GM12878 (cell line): ENCODE measurements at regions not wholly inside any gene's neighbourhood (a gene's known extent, or its start where the extent isn't known, plus 50 kb on each side); places are given as distances from the start of the nearest gene placed in this dataset.

ENCODE experiments used
- ATAC-seq: fragments of 200-7000 bp; cut with Tn5 transposase; 3 replicates; pipeline ENCODE4 v1.9.1; 2020; ENCODE audit warnings: mild to moderate bottlenecking, moderate library complexity
- BruUV-seq: library from RNA; stranded (reverse); fragments of 400-500 nt; replicated peaks from 2 replicates; lab custom pipeline; 2021; lab: Mats Ljungman, UMichigan
- CTCF ChIA-PET: fragments of 300-600 bp; sonication (Branson Sonifier 250); formaldehyde crosslinking; extraction: SDS; loops from one replicate; lab custom pipeline; 2021; ENCODE audit warnings: inconsistent platforms; lab: Yijun Ruan, JAX
- POLR2A ChIA-PET: fragments of 350-600 bp; formaldehyde crosslinking; extraction: SDS; loops from one replicate; lab custom pipeline; 2021; ENCODE audit warnings: inconsistent platforms; lab: Charles Lee
- RAD21 ChIA-PET: fragments of 300-600 bp; sonication (Branson Sonifier 250); formaldehyde crosslinking; loops from one replicate; lab custom pipeline; 2023; ENCODE audit warnings: antibody characterized with exemption; ENCODE audit not compliant: unreplicated experiment; lab: Charles Lee
- SMC1A ChIA-PET: fragments of 300-600 bp; sonication (Branson Sonifier 250); formaldehyde crosslinking; loops from one replicate; lab custom pipeline; 2023; ENCODE audit not compliant: unreplicated experiment, uncharacterized antibody; lab: Charles Lee
- DNase-seq: peaks from one replicate; pipeline ENCODE4 v3.0.0-alpha.2; 2011; ENCODE audit warnings: low read depth, low spot score
- FAIRE-seq: peaks from 3 replicates; lab custom pipeline; 2011; peaks lifted over from hg19 to GRCh38; lab: Jason Lieb, UNC
- H2AFZ ChIP-seq: 2 replicates; pipeline ENCODE4 v1.6.0; 2011; ENCODE audit warnings: low read depth, low read length, control low read depth; ENCODE audit not compliant: control insufficient read depth
- H3K27ac ChIP-seq: 2 replicates; pipeline ENCODE4 v1.5.1; 2011; ENCODE audit warnings: control low read depth; ENCODE audit not compliant: control insufficient read depth, insufficient read depth
- H3K27me3 ChIP-seq, 2 experiments: replicated peaks in 1 of 2; 2 replicates each; pipeline versions ENCODE4 v1.6.0 to v1.6.1; 2011; ENCODE audit warnings: low read length in 1 of 2; ENCODE audit not compliant: control insufficient read depth in 2 of 2, insufficient read depth in 2 of 2
- H3K36me3 ChIP-seq, 2 experiments: 2 replicates each; pipeline ENCODE4 v1.5.1; 2011; ENCODE audit warnings: low read length in 1 of 2; ENCODE audit not compliant: control insufficient read depth in 2 of 2, insufficient read depth in 2 of 2
- H3K4me1 ChIP-seq: 2 replicates; pipeline ENCODE4 v1.6.1; 2011; ENCODE audit warnings: mild to moderate bottlenecking, low read length, moderate library complexity, mixed read lengths; ENCODE audit not compliant: control insufficient read depth, insufficient read depth
- H3K4me2 ChIP-seq: 2 replicates; pipeline ENCODE4 v1.6.0; 2011; ENCODE audit warnings: control low read depth; ENCODE audit not compliant: control insufficient read depth, insufficient read depth
- H3K4me3 ChIP-seq: fragments of 200-600 bp; sonication (generic); 2 replicates; pipeline ENCODE4 v1.5.1; 2016
- H3K79me2 ChIP-seq: 2 replicates; pipeline ENCODE4 v1.6.0; 2011; ENCODE audit warnings: low read length; ENCODE audit not compliant: control insufficient read depth, insufficient read depth
- H3K9ac ChIP-seq: 2 replicates; pipeline ENCODE4 v1.8.0; 2011; ENCODE audit warnings: low read length, control low read depth, mixed read lengths; ENCODE audit not compliant: control insufficient read depth, insufficient read depth
- H3K9me3 ChIP-seq: replicated peaks from 3 replicates; pipeline ENCODE4 v1.5.1; 2011; ENCODE audit warnings: mild to moderate bottlenecking, low read length; ENCODE audit not compliant: control insufficient read depth, insufficient read depth
- H4K20me1 ChIP-seq: 2 replicates; pipeline ENCODE4 v1.6.0; 2011; ENCODE audit not compliant: control insufficient read depth, insufficient read depth
- CBFB ChIP-seq: IDR thresholded peaks from 2 replicates; pipeline ENCODE4 v1.6.1; 2016; ENCODE audit warnings: antibody characterized with exemption, low read depth
- CREB1 ChIP-seq: IDR thresholded peaks from 2 replicates; pipeline ENCODE4 v1.6.1; 2012; ENCODE audit warnings: low read depth, mild to moderate bottlenecking, inconsistent platforms
- GABPA ChIP-seq: IDR thresholded peaks from 2 replicates; pipeline ENCODE4 v1.6.1; 2014; ENCODE audit warnings: antibody characterized with exemption, low read depth, mild to moderate bottlenecking, inconsistent platforms
- HDGF ChIP-seq: fragments of 450-650 bp; IDR thresholded peaks from 2 replicates; pipeline ENCODE4 v1.6.1; 2016; ENCODE audit warnings: antibody characterized with exemption
- IKZF1 ChIP-seq: fragments of 450-650 bp; conservative IDR thresholded peaks from 2 replicates; pipeline ENCODE4 v1.6.1; 2017; ENCODE audit warnings: antibody characterized with exemption, mild to moderate bottlenecking
- PAX5 ChIP-seq: IDR thresholded peaks from 2 replicates; pipeline ENCODE4 v1.6.1; 2011; ENCODE audit warnings: low read depth, low read length, borderline replicate concordance
- SIX5 ChIP-seq: IDR thresholded peaks from 2 replicates; pipeline ENCODE4 v1.6.1; 2011; ENCODE audit warnings: mild to moderate bottlenecking, low read depth, low read length, moderate library complexity; ENCODE audit not compliant: severe bottlenecking
- STAT3 ChIP-seq: IDR thresholded peaks from 2 replicates; pipeline ENCODE4 v1.6.1; 2011; ENCODE audit warnings: low read depth, low read length, improper control_type of control experiment
- TCF3 ChIP-seq: IDR thresholded peaks from 2 replicates; pipeline ENCODE4 v1.6.1; 2012; ENCODE audit warnings: low read depth, mild to moderate bottlenecking, low read length, borderline replicate concordance; ENCODE audit not compliant: insufficient read depth
- YY1 ChIP-seq: IDR thresholded peaks from 2 replicates; pipeline ENCODE4 v1.6.1; 2011; ENCODE audit warnings: low read depth, mild to moderate bottlenecking, low read length
- WGBS: methylation state at CpG from one replicate; pipeline ENCODE4 v1.1.6; 2016; ENCODE audit warnings: low lambda C conversion rate; ENCODE audit not compliant: insufficient replicate concordance, insufficient coverage; ENCODE audit errors: missing lambda C conversion rate; 5-methylcytosine and 5-hydroxymethylcytosine counted together
- in situ Hi-C: fragments of 300-500 bp; cut with MboI; formaldehyde crosslinking; loops from 9 replicates; pipeline ENCODE4 v1.14.3; 2018; ENCODE audit warnings: mixed read lengths
- intact Hi-C: fragments of 100-400 bp; cut with micrococcal nuclease; formaldehyde crosslinking; loops from one replicate; pipeline ENCODE4 v1.14.2; 2022; ENCODE audit not compliant: unreplicated experiment
- TF ChIP-seq, protein P1 (sequence below): fragments of 450-650 bp; conservative IDR thresholded peaks from 2 replicates; pipeline ENCODE4 v1.6.1; 2017; ENCODE audit warnings: mild to moderate bottlenecking, moderate library complexity
- TF ChIP-seq, protein P2 (sequence below): fragments of 450-650 bp; IDR thresholded peaks from 2 replicates; pipeline ENCODE4 v1.6.1; 2016; ENCODE audit warnings: mild to moderate bottlenecking, moderate library complexity, borderline replicate concordance

DNA sequence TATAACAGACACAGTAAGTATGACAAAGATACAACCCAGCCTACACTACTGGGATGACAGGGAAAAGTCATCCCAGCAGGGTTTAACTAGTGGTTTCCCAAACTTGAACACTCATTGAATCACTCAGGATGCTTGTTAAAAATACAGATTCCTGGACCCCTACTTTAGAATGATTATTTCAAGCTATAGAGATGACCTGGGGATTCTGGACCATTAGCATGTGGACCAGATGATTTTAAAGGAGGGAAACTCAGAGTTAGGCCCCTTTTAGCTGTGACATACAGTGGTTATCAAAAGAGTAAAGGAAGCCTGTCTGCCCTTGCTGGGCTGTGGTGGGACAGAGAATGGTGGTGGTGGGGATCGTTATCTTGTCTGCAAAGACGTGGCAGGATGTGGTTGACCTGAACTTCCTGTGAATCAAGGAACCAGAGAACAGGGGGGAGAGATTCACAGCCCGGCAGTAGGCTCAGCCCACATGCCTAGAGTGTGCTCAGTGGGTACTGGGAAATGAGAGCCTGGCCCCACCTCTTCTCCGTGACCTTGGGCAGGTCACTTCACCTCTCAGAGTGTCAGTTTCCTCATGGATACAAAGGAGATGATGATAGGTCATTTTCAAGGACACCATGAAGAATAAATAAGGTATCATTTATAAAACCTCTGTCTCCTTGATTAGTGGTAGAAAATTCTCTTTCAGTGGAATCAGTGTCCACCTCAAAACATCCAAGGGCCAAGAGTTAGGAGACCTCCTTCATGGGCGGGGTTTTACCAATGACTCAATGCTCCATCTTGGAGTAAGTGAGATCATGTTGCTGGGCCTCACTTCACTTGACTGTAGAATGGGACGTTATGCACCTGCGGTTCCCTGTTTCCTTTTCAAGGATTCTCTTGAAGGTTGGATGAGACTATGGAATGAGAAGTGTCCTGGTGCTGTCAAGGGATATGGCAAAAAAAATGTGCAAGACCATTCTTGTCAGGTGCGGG, 306.5 kb downstream of the RPLP1 start (continued):
- TF ChIP-seq TCF3 (peak; percentile 58; the same call in 1 of the 2 replicates), PAX5 (peak; percentile 78; the same call in 1 of the 2 replicates), CBFB (peak; percentile 67; the same call in 1 of the 2 replicates), GABPA (peak; percentile 75)

DNA sequence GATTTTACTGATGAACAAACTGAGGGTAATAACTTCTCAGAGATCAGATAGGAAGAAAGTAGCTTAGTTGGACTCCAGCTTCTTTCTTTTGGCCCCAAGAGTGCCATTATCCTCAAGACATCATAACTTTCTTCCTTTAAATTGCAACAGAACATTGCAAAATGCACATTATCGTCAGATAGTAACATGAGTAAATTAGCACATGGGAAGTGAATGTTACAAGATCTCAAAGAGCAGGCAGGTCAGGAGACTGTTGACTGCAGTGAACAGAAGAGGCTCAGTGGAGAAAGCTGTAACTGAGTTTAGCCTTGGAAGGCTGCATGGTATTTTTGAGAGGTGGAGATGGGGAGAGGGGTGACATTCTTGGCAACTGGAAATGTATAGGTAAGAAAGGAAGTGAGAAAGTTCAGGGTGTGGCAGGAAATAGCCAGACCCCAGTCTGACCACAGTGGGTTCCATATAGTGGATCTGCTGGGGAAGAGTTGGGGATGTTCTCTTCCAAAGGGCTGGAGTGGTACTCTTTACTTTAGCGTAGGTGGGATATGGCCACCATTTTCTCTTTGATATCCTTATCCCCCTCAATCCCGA, 307.7 kb downstream of the RPLP1 start:
- DNase-seq = no peak

More for the DNA sequence above, 307.7 kb downstream of the RPLP1 start:
- 14% methylated on average over 3 of the region's 3 CpGs for WGBS
- Histone ChIP-seq H3K27me3 (peaks cover 0 to 3% of the 10 kb centered on the region in 2 experiments; a peak in 1 of 4 replicates), H3K4me1 (peaks cover 35% of the 10 kb centered on the region), H3K9ac (no peak overlapping the region), H3K36me3 (no peaks in the 10 kb centered on the region), H3K27ac (no peak overlapping the region), H3K79me2 (no peaks in the 10 kb centered on the region), H3K4me2 (peak overlapping the region; percentile 15; the same call in 1 of the 2 replicates), H3K4me3 (no peak overlapping the region), H3K9me3 (peaks cover 24% of the 10 kb centered on the region; the same call in 2 of the 3 replicates), H2AFZ (no peak overlapping the region), H4K20me1 (no peaks in the 10 kb centered on the region)
- ATAC-seq (no peak), FAIRE-seq (no peak)
- TF ChIP-seq, protein P1, sequence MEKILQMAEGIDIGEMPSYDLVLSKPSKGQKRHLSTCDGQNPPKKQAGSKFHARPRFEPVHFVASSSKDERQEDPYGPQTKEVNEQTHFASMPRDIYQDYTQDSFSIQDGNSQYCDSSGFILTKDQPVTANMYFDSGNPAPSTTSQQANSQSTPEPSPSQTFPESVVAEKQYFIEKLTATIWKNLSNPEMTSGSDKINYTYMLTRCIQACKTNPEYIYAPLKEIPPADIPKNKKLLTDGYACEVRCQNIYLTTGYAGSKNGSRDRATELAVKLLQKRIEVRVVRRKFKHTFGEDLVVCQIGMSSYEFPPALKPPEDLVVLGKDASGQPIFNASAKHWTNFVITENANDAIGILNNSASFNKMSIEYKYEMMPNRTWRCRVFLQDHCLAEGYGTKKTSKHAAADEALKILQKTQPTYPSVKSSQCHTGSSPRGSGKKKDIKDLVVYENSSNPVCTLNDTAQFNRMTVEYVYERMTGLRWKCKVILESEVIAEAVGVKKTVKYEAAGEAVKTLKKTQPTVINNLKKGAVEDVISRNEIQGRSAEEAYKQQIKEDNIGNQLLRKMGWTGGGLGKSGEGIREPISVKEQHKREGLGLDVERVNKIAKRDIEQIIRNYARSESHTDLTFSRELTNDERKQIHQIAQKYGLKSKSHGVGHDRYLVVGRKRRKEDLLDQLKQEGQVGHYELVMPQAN = no peak
- TF ChIP-seq, protein P2, sequence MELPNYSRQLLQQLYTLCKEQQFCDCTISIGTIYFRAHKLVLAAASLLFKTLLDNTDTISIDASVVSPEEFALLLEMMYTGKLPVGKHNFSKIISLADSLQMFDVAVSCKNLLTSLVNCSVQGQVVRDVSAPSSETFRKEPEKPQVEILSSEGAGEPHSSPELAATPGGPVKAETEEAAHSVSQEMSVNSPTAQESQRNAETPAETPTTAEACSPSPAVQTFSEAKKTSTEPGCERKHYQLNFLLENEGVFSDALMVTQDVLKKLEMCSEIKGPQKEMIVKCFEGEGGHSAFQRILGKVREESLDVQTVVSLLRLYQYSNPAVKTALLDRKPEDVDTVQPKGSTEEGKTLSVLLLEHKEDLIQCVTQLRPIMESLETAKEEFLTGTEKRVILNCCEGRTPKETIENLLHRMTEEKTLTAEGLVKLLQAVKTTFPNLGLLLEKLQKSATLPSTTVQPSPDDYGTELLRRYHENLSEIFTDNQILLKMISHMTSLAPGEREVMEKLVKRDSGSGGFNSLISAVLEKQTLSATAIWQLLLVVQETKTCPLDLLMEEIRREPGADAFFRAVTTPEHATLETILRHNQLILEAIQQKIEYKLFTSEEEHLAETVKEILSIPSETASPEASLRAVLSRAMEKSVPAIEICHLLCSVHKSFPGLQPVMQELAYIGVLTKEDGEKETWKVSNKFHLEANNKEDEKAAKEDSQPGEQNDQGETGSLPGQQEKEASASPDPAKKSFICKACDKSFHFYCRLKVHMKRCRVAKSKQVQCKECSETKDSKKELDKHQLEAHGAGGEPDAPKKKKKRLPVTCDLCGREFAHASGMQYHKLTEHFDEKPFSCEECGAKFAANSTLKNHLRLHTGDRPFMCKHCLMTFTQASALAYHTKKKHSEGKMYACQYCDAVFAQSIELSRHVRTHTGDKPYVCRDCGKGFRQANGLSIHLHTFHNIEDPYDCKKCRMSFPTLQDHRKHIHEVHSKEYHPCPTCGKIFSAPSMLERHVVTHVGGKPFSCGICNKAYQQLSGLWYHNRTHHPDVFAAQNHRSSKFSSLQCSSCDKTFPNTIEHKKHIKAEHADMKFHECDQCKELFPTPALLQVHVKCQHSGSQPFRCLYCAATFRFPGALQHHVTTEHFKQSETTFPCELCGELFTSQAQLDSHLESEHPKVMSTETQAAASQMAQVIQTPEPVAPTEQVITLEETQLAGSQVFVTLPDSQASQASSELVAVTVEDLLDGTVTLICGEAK = no peak
- TF ChIP-seq CREB1 (no peak), HDGF (no peak), IKZF1 (no peak), YY1 (no peak), STAT3 (no peak), SIX5 (no peak)
- CTCF ChIA-PET = interaction anchor here (0.9 kb wide), 1 partner anchor 727 kb away, joined by 3 read pairs; no protein-coding TSS in a partner anchor
- SMC1A ChIA-PET = interaction anchor here (1.0 to 1.7 kb wide), 4 partner anchors 9 to 78 kb away, joined by 3 to 10 read pairs (median 4); no protein-coding TSS in a partner anchor
- POLR2A ChIA-PET = interaction anchor here (0.7 to 1.5 kb wide), 2 partner anchors 40 to 703 kb away, joined by 3 read pairs; no protein-coding TSS in a partner anchor
- intact Hi-C loops (no loop called here), in situ Hi-C loops (no loop called here)
- RAD21 ChIA-PET = interaction anchor here (0.8 to 2.1 kb wide), 2 partner anchors 9 to 11 kb away, joined by 4 to 10 read pairs; no protein-coding TSS in a partner anchor
- BruUV-seq = no TSS peak
